ENCODE measurements at regions not wholly inside any gene's neighbourhood (a gene's known extent, or its start where the extent isn't known, plus 50 kb on each side); places are given as distances from the start of the nearest gene placed in this dataset.
"Not testable (repeated sequence)": the region's sequence is repeated elsewhere in the genome, so short reads cannot be mapped to it uniquely, and the experiment has no call there.

DNA sequence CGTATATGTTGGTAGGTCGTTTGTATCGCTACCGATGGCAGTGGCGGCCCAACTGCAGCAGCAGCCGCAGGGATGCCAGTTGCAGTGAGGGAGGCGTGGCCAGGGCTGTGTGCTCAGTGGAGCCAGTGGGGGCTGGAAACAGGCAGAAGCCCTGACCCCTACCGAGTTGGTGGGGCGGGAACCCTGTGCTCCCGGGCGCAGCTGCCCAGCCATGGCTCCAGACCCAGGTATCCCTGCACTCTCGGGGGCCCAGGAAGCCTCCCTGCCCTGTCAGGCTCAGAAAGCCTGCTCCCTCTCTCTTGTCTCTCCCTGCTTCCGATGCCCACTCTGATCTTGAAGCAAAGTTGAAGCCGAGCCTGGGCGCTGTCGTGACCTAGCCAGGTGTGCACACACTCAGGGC, 78.6 kb upstream of the ITGB1 start:
- no peak for DNase-seq (ENCODE audit: low spot score)

DNA sequence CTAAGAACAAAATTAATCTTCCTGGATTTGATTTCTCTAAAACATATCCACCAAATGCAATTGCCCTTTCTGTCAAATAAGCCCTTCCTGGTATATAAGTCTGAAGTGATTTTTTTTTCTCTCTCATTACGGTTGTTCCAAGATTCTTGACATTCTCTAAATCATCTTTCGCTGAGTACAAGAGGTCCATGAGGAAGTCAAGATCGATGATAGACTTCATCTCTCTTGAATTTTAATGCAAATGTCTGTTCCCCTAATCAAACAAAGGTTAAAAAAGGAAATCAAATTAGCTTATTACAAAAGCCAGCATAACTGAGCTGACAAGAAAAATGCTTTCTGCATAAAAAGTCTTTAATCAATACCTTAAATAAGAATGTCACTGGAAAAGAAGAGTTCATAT, 77.4 kb upstream of the ITGB1 start:
- DNase-seq (ENCODE audit: low spot score), result no peak

DNA sequence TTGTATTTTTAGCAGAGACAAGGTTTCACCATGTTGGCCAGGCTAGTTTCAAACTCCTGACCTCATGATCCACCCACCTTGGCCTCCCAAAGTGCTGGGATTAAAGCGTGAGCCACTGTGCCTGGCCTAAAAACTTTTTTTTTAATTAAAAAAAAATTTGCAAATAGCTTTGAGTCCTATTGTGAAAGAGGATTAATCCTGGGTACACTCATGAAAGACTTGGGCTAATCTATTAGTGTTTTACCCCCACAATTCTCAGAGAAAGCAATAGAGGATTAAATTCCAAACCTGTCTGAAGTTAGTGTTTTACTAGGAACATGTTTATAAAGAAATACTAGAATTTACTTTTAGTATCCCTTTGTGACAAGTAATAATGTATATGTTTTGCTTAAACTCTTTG, 76.9 kb upstream of the ITGB1 start:
- no peak for DNase-seq (ENCODE audit: low spot score)

DNA sequence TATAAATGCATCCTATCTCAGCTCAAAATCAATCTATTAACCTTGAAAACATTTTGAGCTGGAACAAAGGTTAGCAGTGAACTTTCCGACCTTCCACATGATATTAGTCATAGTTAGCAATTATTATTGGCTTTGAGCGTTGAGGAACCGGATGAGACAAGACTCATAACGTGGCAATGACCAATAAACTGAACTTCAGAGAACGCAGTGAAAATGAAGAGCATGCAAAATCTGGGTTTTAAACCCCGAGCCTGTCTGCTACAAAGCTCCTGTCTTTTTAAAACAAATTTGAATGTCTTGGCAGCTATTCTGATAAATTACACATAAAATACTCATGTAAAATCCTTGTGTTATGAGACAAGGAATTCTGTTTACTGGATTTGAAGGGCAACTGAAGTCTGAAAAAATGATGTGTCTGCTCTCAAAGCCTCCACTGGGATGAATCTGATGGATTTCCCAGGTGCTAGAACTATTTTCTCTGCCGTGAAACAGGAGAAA, 74.7 kb upstream of the ITGB1 start:
- DNase-seq (ENCODE audit: low spot score), result peak; percentile 21

DNA sequence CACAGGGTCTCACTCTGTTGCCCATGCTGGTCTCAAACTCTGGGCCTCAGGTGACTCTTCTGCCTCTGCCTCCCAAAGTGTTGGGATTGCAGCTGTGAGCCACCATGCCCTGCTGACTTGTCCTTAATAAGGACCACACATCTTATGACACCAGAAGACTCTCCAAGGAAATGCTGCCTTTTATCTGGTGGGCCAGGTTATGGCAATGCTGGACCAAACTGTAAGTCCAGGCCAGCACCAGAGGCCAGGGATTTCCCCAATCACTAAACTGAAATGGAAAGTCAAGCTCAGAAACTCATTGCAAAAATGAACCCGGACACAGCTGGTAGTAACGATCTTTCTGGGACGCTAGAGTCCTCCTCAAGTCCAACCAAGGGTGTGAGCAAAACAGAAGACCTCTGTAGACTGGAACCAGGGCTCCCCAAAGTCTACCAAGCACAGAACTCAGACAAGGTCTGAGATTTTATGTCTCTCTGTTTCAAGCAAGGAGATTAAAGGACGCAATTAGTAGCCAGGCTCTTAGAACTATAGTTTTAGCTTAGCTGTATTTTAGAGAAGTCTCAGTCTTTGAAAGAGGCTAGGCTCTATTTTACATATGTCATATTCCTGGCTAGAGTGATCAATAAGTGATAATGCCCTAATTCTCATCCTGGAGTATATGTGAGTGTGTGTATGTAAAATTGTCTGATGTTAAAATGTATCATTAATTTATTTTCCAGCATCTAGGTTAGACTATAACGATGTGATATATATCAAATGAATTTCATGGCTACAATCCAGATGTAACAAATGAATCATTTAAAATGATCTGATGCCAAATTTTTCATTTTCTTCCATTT, 74.0 kb upstream of the ITGB1 start:
- DNase-seq (ENCODE audit: low spot score), result peak; percentile 17

DNA sequence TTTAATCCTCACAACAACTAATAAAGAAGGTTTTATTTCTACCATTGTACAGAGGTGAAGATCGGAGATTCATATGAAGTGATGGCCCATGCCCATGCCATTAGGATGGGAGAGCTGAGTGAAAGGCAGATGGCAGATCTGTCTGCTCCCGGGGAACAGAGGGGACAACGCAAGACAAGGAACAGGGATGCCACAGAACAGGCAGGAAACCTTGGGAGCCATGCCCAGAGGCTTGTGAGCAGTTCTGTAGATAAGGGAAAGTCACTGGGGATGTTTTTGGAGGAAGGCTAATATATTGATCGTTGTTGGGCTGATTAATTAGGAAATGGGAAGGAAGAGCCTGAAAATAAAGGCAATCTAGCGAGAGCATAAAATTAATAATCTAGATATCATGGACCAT, 73.1 kb upstream of the ITGB1 start:
- no peak for DNase-seq (ENCODE audit: low spot score)

DNA sequence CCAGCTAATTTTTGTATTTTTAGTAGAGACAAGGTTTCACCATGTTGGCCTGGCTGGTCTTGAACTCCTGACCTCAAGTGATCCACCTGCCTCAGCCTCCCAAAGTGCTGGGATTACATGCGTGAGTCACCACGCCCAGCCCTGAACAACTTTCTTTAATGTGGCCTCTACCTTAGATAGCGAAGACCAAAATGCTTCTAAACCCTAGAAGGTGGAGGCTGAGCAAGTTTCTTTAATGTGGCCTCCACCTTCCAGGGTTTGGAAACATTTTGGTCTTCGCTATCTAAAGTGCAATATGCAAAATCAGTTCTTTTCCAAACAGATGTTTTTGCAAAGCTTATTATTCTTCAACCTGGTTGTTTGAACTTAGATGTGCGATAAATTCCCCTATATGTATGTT, 70.5 kb upstream of the ITGB1 start:
- DNase-seq (ENCODE audit: low spot score), result not testable (repeated sequence)

DNA sequence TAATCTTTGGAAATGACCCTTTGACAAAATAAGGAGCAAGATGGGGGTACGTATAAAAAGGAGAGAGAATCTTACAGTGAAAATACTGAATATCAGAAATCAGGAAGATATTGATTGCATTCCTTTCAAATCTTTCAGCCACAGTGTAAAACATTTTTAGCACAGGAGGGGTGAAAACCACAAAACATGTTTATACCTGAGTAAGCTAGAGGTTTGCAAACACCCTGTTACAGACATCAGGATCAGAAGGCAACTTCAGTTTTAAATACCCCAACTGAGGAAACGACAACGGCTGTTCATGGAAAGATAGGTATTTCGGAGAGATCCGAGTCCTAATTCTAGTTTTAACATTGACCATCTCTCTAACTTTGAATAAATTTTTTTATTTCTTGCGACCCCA, 69.1 kb upstream of the ITGB1 start:
- no peak for DNase-seq (ENCODE audit: low spot score)

DNA sequence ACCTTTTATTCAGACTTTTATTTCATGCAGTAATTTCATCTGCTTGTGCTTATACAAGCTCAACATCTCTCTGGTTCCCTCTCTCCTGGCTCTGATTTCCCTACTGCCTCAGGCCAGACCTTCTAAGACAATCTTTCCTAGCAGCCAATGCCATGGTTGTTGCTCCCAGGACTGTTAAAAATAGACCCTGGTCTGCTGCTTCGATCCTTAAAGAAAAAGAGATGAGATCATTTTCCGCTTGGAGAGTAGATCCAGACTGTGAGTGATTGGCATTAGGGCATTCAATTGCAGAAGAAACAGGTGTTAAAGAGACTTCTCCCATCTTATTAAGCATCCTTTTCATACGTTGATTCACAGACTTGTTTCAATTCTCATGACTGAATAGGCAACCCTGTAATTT, 68.4 kb upstream of the ITGB1 start:
- DNase-seq (ENCODE audit: low spot score), result no peak

DNA sequence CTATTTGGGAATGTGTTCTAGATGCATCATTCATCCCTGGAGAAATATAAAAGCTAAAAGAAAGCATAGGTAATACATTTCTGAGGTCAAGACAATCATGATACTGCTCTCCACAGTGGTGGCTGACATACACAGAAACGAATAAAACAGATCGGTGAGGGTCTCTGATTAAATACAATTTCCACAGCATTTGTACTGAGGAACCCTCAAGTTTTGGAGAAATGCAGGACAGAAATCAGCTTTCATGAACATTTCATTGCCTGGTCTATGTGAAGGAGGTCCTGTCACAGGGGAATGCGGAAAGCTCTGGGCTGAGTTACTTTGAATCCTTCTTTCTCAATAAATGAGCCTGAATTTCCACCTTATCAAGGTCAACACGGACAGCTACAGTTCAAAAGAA, 67.9 kb upstream of the ITGB1 start:
- no peak for DNase-seq (ENCODE audit: low spot score)

DNA sequence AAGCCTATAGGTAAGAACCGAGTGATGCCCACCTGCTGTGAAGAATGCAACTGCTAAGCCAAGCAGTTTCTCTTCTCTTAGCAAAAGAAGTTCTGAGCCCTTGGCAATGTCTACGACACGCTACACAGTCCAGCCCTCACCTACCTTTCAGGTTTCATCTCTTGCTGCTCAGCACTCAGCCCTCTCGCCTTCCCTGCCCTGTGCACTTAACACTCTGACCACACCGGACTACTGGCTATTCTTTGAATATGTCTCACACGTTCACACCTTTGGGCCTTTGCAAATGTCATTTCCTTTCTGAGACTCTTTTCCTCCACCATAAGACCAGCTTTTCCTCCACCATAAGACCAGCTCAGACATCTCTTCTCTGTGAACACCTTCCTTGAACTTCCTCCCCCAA, 67.0 kb upstream of the ITGB1 start:
- no peak for DNase-seq (ENCODE audit: low spot score)

DNA sequence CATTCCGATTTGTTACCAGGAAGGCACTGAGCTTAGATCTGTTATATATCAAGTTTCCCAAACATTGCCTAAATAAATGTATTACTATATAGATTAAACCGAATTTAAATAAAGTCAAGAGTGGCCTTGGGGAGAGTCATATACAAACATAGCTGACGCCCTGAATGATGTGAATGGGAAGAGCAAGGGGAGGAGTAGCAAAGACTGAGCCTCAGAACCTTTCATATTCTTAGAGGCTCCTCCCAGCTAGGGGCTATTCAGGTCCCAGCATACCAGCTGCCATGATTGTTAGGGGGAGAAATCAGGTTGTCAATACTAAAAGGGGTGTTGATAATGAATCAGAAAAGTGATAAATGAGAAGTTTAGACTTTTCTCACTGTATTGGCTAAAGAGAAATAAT, 64.7 kb upstream of the ITGB1 start:
- no peak for DNase-seq (ENCODE audit: low spot score)

DNA sequence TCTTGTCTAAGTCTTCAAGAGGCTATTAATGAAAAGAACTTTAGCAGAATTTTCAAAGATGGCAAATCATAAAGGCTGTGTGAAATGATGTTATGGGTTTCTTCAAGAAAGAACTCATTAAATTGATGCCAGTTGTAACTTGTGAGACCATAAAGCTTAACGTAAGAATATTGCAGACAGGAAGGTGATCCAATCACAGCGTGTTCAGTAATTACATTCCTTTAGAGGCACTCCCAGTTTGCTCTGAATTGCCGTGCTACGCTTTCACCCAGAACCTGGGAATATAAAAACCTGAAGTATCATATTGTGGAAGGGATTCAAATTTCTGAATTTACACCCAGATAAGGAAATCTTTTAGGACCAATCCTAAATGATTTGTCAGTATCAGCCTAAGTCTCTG, 64.1 kb upstream of the ITGB1 start:
- DNase-seq (ENCODE audit: low spot score), result no peak

DNA sequence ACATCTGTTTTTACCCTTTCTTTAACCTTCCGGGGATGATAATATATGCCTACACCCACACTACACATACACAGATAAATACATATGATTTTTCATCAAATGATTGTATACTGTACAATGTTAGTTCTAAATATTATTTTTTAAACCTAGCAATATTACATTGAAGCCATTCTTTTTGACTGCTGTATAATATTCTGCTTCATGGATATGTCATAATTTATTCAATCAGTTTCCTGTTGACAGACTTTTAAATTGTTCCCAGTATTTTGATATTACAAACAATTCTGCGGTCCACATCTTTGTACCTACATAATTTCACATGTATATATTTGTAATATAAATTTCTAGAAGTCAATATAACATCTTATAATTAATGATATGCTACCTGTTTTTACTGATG, 59.0 kb upstream of the ITGB1 start:
- no peak for DNase-seq (ENCODE audit: low spot score)

DNA sequence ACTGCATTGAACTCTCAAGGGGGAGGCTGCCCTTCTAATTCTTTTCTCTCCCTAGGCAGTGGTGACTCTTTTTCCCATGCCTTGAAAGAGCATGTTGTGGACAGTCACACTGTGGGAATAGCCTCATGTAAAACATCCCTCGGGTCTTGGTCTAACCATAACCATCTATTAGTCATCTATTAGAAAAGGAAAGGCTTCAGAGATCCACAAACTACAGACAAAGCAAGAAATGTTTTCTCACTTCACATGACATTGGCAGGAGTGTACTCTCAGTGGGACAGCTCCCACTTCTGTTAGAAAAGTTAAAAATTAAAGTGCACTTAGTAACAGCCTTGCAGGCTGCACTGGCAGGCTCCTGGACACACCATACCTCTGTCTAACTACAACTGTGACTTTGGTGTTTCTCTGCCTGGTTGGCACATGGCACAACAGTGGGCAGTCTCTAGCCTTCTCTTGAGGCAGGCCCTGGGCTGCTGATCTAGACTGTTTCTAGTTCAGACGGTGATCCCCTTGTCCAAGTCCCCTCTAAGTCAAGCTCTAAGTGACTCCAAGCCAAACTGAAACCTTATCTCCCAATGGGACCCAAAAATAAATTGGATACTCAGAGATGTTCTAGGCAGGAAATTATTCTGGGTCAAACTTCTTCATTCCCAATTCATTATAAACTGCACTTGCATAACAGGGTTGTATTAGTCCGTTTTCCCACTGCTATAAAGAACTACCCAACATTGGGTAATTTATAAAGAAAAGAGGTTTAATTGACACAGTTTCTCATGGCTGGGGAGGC, 57.9 kb upstream of the ITGB1 start:
- peak; percentile 45 for DNase-seq (ENCODE audit: low spot score)

DNA sequence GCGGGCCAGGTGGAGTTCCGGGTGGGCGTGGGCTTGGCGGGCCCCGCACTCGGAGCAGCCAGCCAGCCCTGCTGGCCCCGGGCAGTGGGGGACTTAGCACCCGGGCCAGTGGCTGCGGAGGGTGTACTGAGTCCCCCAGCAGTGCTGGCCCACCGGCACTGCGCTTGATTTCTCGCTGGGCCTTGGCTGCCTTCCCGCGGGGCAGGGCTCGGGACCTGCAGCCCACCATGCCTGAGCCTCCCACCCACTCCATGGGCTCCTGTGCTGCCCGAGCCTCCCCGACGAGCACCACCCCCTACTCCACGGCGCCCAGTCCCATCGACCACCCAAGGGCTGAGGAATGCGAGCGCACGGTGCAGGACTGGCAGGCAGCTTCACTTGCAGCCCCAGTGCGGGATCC, 55.3 kb upstream of the ITGB1 start:
- DNase-seq (ENCODE audit: low spot score), result not testable (repeated sequence)

DNA sequence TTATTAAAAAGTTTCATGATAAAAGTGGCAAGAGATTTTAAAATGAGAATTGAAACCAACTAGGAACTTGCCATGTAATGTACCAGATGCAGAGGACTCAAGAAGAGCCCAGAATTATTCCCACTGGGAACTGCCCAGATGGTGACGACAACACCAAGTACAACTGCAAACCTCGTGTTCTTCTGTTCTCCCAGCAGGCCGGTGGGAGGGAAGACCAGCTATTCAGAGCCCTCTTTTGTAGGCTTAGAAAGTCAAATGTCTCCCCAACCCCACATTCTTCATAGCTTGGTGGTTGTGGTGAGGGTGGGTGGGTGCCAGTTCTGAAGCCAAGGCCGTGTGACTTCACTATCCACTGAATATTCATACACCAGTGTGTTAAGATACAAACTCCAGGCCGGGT, 54.3 kb upstream of the ITGB1 start:
- DNase-seq (ENCODE audit: low spot score), result no peak

DNA sequence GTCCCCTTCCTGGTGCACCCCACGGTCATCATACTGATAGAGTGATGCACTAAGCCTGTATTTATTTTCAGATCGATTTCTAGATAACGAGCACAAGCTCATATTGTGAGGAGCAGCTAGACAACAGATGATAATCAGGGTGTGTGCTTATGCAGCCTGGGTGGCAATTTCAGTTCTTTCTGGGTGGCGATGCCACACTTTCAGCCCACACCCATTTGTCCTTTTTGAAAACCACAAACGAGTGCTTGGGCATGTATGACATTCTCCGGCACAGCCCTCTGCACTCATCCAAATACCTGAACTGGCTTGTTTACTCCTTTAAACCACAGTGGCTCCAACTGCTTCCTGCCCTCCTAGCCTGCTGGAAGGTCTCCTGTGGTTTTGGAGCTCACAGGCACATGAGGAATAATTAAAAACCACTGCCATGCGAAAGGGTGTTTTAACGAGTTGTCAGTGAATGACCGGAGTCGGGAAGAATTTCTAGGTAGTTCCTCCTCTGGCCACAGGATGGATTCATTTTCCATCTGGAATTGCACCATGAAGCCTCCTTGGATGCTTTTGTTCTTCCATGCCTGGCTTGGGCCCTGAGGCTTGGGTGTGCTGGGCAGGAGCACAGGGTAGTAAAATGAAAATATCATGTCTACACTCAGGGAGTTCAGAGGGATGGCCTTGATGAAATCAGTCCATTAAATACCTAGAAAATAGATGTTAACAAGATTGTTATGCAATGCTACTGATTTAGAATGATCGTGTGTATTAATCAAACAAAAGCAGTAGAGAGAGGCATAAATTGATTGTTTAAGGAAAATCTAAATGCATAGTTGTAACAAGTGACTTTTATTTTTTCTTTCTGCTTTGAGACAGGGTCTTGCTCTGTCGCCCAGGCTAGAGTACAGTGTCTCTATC, 52.4 kb upstream of the ITGB1 start:
- DNase-seq (ENCODE audit: low spot score), result peak; percentile 51

DNA sequence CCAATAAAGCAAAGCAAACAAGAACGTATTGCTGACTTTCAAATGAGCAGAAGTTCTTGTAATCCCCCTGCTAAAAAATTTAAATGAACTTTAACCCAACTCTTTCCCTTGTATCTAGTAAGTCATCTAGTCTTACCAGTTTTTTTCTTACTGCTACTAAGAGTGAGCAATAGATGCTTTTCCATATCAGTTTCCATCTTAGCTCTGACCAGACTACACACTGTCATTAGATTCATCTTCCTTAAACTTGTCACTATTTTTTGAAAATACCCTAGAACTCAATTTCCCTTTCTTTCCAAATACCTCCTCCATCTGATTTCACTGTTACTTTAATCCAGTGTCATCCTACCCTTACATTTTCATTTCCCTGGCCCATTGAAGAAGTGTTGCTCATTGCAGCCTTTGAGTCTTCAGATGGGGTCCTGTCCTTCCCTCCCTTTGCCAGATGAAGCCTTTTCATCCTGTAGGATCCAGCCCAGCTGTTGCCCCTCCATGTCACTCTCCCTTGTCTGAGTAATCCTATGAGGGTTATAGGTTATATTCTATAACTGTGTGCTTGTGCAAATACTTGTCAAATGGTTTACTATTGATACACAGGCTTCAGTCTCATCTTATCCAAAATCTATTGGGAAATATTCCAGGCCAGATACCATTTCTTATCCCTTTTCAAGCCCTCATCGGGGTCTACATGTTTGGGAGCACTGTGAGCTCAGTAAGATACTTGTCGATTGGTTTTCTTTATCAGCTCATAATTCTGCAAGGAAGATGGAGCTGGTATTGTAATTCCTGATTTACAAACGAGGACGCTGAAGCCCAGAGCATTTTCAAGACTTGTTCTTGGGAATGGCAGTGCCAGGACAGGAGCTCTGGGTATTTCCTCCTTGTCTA, 51.5 kb upstream of the ITGB1 start:
- DNase-seq (ENCODE audit: low spot score), result no peak

DNA sequence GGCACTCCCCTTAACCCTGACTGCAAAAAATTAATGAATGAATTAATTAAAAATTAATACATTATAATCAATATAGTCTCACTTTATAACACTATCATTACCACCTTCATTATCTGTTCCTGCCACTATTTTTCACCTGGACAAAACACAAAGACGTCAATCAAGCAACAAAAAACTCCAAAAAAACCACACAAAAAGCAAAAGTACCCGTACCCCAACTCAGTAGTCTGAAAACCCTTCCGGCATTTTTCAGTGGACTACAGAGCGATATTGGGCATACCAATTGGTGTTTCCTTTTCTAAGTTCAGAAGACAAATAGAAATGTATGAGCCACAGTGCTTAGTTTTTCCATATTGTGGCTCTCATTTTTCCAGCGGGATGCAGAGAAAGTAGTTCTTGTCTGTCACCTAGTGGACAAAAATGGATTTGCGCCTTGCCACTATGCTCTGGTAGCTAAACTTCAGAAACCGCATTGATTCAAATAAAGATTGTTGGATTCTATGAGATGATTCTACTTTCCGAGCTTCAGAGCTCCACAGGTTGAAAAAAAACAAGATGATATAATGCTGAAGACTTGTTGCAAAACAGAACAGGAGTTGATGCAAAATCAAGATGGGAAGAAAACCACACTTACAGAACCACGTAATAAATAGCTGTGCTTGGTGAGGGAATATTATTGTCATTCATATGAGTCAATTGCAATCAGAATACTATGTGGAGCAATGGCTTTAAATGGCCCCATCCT, 50.6 kb upstream of the ITGB1 start:
- peak; percentile 48 for DNase-seq (ENCODE audit: low spot score)

All from hepatic stellate cell (primary cell).